ENCODE measurements at regions not wholly inside any gene's neighbourhood (a gene's known extent, or its start where the extent isn't known, plus 50 kb on each side); places are given as distances from the start of the nearest gene placed in this dataset.

GRCh38 chr9:118962426-118962825 lies 406.8 kb downstream of the BRINP1 start:
- TF ChIP-seq ZNF462 (CRISPR knock-in tag; IDR thresholded peaks at IDR 0.05): no peak
- TF ChIP-seq NANOG (IDR thresholded peaks at IDR 0.05; ENCODE audit: borderline replicate concordance): no peak
- no peak for TF ChIP-seq EZH2phosphoT487 (IDR thresholded peaks at IDR 0.05; ENCODE audit: unreplicated experiment)
- TF ChIP-seq CREB1 (CRISPR knock-in tag; IDR thresholded peaks at IDR 0.05; ENCODE audit: low read depth): no peak
- TF ChIP-seq ZNF331 (CRISPR knock-in tag; IDR thresholded peaks at IDR 0.05; ENCODE audit: low read depth): no peak
- TF ChIP-seq REST (IDR thresholded peaks at IDR 0.05; ENCODE audit: unreplicated experiment): no peak
- TF ChIP-seq ETS1 (IDR thresholded peaks at IDR 0.05): no peak
- TF ChIP-seq STAT1 (IDR thresholded peaks at IDR 0.05; ENCODE audit: unreplicated experiment): no peak
- no peak for TF ChIP-seq ZNF114 (CRISPR knock-in tag; IDR thresholded peaks at IDR 0.05)
- no peak for TF ChIP-seq CTCF (conservative IDR thresholded peaks at IDR 0.05; ENCODE audit: low read depth in 2 of 2)
- TF ChIP-seq JUNB (IDR thresholded peaks at IDR 0.05; ENCODE audit: unreplicated experiment): no peak
- no peak for TF ChIP-seq EZH2 (IDR thresholded peaks at IDR 0.05; ENCODE audit: low read depth, unreplicated experiment)
- TF ChIP-seq POLR2AphosphoS5 (IDR thresholded peaks at IDR 0.05; ENCODE audit: low read depth): no peak

More at GRCh38 chr9:118962426-118962825, 406.8 kb downstream of the BRINP1 start:
- H2AFZ ChIP-seq: no peak overlapping the region
- no peaks in the 10 kb centered on the region for H3K9me2 ChIP-seq (ENCODE audit: insufficient read depth)
- Mint-ChIP-seq H3K27me3 (ENCODE audit: insufficient read depth, low read depth, poor library complexity) (no peaks in the 10 kb centered on the region), H3K4me1 (peaks cover 3% of the 10 kb centered on the region; the same call in 2 of the 3 replicates), H3K9me3 (no peaks in the 10 kb centered on the region), H3K27ac (no peak overlapping the region), H3K36me3 (ENCODE audit: low read depth) (no peaks in the 10 kb centered on the region), H3K4me3 (no peak overlapping the region)
- H3K27ac ChIP-seq (ENCODE audit: low read depth): no peak overlapping the region
- no peaks in the 10 kb centered on the region for H3F3A ChIP-seq (replicated peaks; ENCODE audit: low read depth)
- H3K4me2 ChIP-seq: no peak overlapping the region
- DNase-seq (ENCODE audit: low spot score): no peak
- no peaks in the 10 kb centered on the region for H4K20me1 ChIP-seq (replicated peaks; ENCODE audit: insufficient read depth)
- H3K36me3 ChIP-seq (ENCODE audit: insufficient read depth): no peaks in the 10 kb centered on the region
- no peak overlapping the region for H3K4me3 ChIP-seq
- no peaks in the 10 kb centered on the region for H3K4me1 ChIP-seq (ENCODE audit: insufficient read depth)
- ATAC-seq: no peak
- no peaks in the 10 kb centered on the region for H3K27me3 ChIP-seq (ENCODE audit: insufficient read depth)
- no peaks in the 10 kb centered on the region for H3K79me2 ChIP-seq (replicated peaks; ENCODE audit: insufficient read depth)

Data from GM23338 (cell line).